Putamen (tissue), 1 donor: ENCODE measurements at regions not wholly inside any gene's neighbourhood (a gene's known extent, or its start where the extent isn't known, plus 50 kb on each side); places are given as distances from the start of the nearest gene placed in this dataset.
"Not testable (repeated sequence)": the region's sequence is repeated elsewhere in the genome, so short reads cannot be mapped to it uniquely, and the experiment has no call there.

Experiments used
- DNase-seq: peaks from one replicate; pipeline ENCODE4 v3.0.0-alpha.2; 2016; ENCODE audit warnings: low spot score

DNA sequence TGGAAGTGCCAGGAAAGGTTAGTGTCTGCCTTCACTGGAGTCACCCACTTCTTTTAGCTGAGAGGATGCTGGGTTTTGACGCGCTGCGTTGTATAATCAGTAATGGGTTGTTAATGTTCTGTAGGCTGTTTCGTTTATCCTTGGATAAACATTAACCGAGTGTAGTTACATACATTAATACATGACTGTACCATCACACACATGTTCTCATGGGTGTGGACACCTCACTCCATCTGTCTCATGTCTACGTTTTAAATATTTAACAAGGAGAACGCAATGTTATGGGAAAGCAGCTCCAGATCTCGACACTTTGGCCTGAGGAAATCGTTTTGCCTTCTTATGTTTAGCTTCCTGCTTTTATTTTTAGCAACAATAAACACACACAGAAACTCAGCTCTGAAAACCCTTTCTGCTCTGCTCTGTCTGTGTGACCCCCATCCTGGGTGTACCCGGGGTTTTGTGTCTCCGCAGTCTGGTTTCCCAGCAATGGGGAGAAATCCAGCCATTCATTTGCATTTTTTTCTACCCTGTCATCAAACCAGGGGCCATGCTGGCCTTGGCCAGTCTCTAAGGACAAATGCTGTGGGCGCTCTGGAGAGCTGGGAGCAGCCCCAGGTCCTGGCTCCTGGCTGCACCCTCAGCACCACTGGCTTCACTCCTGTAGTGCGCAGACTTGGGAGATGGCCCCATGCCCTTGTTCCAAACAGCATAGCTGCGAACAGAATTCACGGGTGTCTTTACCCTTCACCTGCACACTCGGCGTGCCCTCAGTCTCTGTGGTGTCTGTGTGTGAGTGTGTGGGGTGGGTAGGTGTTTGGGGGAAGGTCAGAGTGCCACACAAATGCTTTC lies 110.8 kb downstream of the ERMARD start:
- DNase-seq, result no peak

DNA sequence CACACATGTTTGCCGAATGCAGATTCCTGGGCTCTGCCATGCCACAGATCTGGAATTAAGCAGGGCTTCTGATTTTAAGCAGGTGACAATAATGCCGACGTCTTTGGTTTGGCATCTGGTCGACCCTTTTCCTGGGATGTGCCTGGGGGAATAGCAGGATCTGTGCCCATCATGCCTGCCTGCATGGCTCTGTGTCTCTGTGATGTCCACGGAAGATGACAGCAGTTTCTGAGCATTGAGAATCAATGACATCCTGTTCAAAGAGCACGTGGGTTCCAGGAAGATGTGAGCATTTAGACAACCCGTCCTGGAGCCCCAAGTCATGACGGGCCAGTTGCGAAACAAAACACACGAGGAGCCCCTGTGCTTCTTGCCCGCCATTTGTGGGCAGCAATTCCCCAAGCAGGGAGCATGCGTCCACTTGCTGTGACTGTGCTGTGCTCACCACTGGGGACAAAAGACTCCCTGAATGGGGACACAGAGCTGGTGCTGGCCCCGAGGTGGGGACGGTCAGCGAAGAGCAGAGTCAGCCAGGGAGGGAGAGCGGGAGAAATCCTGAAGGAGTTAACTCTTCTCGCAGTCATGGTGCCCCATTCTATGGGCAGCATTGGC lies 110.1 kb downstream of the ERMARD start:
- no peak for DNase-seq

DNA sequence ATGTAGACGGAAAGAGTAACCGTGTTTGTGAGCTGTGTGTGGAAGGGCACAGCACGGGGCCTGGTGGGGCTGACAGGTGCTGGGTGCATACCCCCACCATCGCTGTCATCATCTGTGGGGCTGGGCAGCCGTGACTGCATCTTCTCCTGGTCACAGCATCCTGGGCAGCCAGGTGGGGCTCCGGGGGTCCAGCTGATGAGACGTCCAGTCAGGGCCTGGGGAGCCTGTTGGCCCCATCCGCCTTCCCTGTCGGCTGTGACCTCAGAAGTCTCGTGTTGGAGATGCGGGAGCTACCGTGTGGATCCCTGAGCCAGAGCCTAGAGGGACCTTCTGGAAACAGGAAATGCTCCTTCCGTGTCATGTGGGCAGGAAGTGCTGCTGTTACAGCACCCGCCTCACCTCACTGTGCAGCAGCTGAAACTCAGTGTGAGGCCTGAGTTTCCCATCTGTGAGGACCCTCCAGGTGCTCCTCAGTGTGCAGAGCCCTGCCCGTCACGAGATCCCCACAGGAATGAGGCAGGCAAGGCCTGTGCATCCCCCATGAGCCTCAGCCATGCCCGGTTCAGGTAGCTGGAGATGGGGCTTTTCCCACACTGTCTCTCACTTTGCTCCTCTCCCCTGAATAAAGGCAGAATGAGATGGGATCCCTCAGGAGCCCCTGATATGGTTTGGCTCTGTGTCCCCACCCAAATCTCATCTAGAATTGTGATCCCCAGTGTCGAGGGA lies 108.7 kb downstream of the ERMARD start:
- no peak for DNase-seq

DNA sequence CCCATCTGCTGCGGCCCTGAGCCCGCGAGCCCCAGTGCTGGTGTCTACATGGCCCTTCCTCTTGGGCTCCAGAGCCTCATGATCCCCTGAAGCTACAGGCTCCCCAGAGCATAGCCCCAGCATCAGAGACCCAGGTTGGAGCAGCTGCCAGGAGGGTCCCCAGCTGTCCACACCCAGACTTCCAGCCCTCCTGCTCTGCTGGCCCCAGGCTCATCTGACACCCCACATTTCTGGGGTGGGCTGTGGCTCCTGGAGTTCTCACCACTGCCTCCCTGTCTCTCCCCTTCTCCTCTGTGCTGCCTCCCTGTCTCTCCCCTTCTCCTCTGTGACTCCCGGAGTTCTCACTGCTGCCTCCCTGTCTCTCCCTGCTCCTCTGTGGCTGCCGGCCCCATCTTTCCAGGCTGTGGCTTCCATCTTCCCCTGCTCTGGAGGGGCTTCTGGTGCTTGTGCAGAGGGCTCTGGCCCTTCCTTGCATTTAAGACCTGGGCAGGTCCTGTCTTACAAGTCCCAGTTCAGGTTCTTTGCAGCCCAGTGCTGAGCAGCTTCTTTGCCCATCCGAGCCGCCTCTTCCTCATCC lies 108.1 kb downstream of the ERMARD start:
- DNase-seq, result no peak

DNA sequence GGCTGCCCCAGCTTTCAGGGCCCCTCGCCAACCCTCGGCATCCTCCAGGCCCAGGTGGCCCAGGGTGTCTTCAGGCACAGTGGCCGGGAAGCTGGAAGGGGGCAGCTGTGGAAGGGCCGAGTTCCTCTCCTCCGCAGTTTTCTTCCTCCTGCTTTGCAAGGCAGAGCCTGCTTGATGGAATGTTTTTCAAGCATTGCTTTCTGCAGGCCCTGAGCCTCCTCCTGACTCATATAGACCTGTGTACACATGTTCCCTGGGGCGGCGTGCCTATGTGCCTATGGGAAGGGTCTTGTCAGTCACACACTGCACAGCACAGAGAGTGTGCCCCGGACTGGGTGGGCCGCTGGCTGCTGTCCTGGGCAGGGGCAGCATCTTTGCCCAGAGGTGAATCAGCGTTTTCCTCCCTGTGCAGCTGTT lies 107.5 kb downstream of the ERMARD start:
- no peak for DNase-seq

DNA sequence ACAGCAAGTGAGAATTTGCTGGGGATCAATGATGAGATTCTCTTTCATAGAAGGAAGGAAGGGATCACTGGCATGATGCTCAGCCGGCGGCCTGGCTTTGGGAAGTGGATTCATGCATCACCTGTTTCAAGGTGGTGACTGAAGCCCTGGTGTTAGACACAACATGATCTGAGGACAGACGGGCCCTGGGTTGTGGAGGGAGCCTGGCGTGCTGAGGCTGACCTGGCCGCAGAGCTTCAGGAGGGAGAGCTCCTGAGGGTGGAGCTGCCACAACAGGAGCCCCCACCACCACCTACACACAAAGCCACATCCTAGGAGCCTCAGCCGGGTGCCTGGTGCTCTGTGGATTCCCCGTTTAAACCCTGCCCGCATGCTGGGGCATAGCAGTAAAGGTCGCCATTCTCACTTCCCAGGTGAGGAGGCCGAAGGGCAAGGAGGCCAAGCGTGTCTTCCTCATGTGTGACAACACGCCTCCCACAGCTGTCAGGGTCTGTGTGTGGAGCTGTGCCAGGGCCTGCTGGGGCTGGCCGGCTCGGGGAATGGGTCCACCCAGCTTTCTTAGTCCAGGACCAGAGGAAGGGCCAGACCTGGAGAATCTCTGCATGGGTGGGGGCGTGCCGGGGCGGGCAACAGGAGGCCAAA lies 107.0 kb downstream of the ERMARD start:
- no peak for DNase-seq

DNA sequence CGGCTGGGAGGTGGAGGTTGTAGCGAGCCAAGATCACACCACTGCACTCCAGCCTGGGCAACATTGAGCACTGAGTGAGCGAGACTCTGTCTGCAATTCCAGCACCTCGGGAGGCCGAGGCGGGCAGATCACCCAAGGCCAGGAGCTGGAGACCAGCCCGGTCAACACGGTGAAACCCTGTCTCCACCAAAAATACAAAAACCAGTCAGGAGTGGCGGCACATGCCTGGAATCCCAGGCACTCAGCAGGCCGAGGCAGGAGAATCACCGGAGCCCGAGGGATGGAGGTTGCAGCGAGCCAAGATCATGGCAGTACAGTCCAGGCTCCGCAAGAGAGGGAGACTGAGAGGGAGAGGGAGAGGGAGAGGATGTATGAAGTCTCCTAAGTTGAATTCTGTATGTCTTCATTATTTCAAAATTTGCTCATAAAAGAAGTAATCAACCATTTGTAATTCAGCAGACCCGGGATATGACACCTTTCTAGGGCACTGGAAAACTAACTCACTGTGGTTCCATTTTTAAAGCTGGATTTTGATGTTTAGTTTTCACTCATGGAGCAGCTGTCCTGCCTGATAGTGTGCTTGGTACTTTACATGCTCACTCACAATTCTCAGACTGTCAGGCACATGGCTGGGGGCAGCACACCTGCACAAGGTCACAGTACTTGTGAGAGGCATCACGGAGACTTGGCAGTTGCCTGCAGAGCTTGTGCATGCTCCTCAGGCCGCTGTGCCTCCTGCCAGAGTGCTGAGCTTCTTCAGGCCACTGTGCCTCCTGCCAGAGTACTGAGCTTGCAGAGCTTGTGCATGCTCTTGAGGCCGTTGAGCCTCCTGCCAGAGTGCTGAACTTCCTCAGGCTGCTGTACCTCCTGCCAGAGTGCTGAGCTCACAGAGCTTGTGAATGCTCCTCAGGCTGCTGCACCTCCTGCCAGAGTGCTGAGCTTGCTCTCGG lies 106.2 kb downstream of the ERMARD start:
- no peak for DNase-seq

DNA sequence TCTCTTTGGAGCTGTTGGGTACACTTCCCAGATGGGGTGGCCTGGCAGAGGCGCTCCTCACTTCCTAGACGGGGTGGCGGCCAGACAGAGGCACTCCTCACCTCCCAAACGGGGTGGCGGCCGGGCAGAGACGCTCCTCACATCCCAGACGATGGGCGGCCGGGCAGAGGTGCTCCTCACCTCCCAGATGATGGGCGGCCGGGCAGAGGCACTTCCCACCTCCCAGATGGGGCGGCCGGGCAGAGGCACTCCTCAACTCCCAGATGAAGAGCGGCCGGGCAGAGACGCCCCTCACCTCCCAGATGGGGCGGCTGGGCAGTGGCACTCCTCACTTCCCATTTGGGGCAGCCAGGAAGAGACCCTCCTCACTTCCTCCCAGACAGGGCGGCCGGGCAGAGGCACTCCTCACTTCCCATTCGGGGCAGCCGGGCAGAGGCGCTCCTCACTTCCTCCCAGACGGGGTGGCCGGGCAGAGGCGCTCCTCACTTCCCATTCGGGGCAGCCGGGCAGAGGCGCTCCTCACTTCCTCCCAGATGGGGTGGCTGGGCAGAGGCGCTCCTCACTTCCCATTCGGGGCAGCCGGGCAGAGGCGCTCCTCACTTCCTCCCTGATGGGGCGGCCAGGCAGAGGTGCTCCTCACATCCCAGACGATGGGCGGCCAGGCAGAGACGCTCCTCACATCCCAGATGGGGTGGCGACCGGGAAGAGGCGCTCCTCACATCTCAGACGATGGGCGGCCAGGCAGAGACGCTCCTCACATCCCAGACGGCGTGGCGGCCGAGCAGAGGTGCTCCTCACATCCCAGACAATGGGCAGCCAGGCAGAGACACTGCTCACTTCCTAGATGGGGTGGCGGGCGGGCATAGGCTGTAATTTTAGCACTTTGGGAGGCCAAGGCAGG lies 105.3 kb downstream of the ERMARD start:
- not testable (repeated sequence) for DNase-seq

DNA sequence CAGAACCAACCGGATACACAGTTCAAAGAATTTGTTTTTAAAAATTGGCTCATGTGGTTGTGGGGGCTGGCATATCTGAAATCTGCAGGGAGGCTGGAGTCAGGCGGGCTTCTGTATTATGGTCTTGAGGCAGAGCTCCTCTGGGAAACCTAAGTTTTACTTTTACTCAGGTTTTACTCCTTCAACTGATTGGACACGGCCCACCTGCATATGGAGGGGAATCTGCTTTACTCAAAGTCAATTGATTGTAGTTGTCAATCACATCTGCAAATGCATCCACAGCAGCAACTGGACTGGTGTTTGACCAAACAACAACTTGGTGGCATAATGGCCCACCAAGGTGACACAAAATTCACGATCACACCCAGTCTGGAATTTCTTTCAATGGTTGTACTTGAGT lies 103.4 kb downstream of the ERMARD start:
- no peak for DNase-seq

DNA sequence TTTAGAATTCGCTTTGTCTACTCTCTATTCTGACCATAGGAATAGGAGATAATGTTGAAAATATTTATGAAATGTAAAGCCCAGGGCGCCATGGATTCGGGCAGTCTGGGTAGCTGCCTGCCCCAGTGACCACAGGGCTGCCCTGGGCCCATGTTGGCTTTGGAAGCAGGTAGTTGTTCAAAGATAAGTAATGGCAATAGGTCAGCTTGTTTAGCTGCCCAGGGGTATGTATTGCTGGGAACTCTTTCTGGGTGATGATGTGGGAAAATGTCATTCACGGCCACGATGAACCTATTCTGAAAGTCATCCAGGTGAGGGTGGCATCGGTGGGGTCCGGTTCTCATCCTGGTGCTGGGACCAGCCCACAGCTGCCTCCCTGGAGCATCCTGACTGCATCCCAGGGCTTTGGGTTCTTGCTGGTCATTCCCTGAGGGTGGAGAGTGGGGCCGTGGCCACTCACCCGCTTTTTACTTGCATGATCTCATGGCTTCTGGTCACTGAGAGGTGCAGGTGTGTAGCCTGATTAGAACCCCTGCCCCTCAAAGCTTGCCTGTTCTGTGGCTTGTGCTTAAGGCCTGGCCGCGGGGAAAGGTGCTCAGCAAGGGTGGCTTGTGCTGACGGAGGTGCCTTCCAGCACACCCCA lies 102.8 kb downstream of the ERMARD start:
- DNase-seq, result no peak

DNA sequence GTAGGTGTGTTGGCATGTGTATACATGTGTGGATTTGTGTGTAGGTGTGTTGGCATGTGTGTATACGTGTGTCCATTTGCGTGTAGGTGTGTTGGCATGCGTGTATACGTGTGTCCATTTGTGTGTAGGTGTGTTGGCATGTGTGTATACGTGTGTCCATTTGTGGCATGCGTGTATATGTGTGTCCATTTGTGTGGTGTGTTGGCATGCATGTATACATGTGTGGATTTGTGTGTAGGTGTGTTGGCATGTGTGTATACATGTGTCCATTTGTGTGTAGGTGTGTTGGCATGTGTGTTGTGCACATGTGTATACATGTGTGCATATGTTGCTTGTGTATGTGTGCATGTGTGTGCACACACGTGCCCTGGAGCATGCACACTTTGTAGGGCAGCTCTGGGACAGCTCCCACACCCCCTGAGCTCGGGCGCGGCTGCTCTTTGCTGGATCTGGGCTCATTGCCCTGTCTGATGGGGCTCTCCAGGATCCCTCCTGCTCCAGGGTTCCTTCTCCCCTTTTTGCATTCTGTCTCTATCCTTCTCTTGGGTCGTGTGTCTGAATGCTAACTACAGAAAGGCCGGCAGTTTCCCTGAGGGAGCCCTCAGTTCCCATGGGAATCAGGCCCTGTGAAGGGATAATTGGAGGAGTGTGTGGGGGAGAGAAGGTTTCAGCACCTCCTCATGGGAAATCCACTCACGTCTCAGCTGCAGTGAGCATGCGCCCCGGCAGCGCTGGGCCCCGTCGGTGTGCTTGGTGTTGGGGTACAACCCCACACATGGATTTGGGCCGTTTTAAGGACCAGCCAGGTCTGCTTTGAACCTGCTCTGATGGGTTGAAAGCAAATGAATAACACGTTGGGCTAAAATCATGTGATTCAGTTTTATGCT lies 102.0 kb downstream of the ERMARD start:
- DNase-seq, result no peak

DNA sequence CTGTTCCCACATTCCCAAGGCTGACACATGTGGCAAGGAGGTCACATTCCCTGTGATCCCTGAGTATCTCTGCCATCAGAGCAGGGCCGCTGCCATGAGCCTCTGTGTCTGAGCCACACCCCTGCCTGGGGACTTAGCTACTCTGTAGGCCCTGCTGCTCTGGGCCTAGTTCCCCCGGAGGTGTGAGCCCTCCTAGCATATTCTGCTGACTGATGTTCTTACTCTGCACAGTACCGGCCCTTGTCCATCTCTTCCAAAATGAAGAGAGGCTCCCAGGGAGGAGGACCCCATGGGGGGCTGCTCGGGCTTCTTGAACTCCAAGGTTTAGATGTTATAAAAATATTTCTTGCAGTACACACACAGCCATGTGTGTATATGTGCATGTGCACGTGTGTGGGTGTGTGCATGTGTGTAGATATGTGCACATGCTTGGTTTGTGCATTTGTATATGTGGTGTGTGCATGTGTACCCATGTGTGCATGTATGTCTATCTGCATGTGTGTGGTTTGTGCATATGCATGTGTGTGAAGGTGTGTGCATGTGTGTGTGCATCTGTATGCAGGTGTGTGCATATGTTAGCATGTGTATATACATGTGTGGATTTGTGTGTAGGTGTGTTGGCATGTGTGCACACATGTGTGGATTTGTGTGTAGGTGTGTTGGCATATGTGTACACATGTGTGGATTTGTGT lies 101.2 kb downstream of the ERMARD start:
- DNase-seq, result no peak

DNA sequence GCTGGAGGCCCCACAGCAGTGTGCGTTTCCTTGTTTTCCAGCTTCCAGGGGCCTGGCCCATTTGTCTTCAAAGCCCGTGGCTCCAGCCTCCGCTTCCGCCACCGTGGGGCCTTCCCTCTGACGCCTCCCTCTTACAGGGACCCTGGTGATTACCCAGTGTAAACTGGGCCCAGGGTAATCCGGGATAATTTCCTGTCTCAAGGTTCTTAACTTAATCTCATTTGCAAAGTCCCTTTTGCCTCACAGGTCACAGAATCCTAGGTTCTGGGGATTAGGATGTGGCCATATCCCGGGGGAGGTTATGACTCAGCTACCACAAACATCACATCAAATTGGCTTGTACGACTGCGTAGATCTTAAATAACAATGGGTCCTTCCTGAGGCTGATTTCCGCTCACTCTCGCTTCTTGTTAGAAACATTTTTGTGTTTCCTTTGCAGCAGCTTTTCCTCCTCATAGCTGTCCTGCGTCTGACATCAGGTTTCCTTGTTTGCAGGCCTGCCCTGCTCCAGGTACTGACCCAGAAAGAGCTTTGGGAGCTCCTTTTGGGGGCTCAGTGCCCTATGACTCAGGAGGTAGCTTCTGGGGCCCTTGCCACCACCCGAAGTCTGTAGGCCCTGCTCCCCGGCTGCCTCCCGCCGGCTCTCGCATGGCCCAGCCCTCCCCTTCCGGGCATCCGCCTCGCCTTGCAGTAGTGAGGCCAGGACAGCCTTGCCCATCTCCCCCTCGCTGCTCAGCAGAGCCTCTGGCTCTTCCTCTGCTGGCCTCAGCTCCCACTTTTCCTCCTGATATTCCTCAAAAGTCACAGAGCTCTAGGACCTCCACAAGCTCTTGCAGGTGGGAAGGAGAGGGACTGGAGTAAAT lies 100.5 kb downstream of the ERMARD start:
- DNase-seq, result no peak

DNA sequence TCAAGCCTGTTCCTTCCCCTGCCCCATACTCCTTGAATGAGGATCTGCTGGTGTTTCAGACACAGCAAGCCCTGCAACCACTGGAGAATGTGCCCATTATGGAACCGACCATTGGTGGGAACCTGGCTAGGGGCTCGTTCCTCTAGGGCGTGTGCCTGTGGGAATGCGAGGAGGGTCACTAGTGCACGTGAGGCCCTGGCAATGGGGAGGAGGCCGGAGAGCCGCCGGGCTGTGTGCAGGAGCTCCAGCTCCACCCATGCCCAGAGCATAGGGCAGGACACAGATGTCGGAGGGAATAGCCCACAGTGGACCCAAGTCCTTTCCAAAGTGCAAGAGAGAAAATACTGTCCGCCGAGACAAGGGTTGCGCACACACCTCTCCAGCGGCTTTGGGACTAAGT lies 99.3 kb downstream of the ERMARD start:
- no peak for DNase-seq

DNA sequence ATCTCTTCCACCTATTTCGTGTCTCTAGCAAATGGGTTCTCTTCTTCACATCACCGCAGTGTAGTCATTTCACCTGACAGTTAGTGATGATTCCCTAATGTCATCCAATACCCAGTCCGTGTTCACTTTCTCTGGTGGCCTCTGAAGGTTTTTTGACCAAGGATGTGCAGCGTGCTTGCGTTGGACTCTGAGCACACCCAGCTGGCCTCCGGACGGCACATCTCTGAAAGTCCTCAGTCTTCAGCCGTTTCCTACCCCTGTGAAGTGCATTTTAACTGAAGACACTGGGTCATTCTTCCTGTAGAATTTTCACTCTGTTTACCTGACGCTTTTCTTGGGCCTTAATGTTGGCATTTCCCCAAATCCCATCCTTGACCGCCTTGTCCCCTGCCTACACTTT lies 98.7 kb downstream of the ERMARD start:
- no peak for DNase-seq

DNA sequence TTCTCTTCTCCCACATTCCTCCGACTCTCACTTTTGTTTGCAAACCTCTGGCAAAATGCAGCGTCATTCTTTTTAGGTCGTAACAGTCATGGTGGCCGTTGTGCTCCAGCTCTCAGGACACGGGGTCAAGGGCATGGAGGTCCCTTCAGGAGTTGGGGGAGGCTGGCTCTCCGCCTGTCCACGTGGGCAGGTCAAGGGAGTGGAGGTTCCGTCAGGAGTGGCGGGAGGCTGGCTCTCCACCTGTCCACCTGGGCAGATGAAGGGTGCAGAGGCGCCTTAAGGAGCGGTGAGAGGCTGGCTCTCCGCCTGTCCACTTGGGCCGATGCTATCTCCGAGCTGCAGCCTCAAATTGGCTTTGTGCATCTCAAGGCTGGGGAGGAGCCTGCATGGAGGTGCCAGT lies 98.0 kb downstream of the ERMARD start:
- DNase-seq, result no peak

DNA sequence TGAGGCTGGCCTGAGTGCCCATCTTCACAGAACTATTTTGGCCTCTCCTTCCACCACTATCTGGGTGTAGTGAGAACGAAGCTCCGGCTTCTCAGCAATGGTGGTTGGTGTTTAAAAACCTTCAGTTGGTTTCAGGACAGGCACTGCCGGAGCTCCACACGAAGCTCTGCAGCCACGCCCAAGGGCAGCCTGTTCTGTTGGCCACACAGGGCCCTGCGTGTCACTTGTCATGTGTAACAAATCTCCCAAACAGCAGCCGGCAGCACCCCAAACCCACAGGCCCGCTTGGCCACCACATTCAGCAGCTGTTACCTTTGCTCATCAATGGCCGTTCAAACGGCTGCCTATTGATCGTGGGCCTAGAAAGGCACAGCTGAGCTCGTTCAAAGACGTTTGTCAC lies 97.5 kb downstream of the ERMARD start:
- DNase-seq, result no peak
